CD4-positive, alpha-beta T cell treated with Interleukin-17A for 4 hours (primary cell): ENCODE measurements at regions not wholly inside any gene's neighbourhood (a gene's known extent, or its start where the extent isn't known, plus 50 kb on each side); places are given as distances from the start of the nearest gene placed in this dataset.
"Not testable (repeated sequence)": the region's sequence is repeated elsewhere in the genome, so short reads cannot be mapped to it uniquely, and the experiment has no call there.

Experiments used
- DNase-seq: peaks from one replicate; pipeline ENCODE4 v3.0.0-alpha.2; 2020; ENCODE audit warnings: mixed read lengths

- no peak for DNase-seq
These were observed 156.8 kb upstream of the JARID2 start for GRCh38 chr6:15088904-15089568.

DNA sequence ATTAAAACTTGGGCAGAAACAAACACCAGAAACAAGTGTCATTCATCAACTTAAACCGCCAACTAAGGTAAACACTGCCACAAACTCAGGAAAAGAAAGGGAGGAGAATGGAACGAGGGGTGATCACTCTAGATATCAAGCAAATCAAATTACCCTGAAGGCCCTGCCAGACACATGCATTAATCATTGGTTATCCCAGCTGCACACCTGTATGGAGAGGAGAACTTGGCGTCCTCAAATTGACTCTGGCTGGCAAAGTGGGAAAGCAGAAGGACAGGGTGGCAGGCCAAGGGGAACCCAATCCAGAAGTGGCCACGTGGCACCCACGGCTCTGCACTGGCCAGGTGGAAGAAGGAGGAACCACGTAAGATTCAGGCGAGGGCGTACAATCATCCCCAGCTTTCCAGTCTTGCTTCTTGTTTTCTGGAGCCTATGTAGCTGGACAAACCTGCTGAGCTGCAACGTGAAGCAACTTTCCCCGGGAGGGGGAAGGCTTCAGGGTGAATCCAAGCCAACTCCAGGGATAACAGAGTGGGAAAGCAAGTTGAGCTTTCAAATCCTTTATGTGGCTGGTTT lies 156.2 kb upstream of the JARID2 start:
- DNase-seq, result no peak

DNA sequence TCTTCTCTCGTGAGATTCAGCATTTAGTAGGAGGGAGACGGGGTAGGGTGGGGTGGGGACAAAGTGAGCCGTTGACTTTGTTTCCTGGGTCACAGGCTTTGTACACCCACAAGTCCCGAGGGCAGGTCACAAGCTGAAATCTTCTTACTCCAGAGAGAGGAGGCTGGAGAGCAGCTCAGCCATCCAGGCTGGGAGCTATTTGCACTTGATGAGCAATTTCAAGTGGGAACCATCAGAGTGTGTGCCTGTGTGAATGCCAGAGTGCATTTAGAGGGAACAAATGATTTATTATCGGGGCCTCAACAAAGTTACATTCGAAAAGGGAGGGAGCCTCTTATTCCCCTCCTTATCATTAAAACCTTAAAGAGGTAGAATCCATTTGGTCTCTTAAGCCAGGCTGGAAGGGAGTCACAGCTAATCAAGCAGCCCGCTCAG lies 155.7 kb upstream of the JARID2 start:
- no peak for DNase-seq

DNA sequence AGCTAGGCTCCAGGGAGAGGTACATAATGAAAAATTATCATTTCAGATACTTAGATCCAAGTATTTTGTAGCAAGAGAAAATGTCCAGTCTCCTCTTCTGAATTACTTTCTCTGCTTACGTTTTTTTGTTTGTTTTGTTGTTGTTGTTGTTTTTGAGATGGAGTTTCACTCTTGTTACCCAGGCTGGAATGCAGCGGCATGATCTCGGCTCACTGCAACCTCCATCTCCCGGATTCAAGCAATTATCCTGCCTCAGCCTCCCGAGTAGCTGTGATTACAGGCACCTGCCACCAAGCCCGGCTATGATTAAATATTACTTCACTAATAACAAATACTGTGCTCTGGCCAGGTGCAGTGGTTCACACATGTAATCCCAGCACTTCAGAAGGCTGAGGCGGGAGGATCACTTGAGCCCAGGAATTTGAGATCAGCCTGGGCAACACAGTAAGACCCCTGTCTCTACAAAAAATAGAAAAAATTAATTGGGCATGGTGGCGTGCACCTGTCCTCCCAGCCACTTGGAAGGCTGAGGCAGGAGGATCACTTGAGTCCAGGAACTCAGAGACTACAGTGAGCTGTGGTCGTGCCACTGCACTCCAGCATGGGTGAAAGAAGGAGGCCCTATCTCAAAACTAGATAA lies 155.0 kb upstream of the JARID2 start:
- no peak for DNase-seq

DNA sequence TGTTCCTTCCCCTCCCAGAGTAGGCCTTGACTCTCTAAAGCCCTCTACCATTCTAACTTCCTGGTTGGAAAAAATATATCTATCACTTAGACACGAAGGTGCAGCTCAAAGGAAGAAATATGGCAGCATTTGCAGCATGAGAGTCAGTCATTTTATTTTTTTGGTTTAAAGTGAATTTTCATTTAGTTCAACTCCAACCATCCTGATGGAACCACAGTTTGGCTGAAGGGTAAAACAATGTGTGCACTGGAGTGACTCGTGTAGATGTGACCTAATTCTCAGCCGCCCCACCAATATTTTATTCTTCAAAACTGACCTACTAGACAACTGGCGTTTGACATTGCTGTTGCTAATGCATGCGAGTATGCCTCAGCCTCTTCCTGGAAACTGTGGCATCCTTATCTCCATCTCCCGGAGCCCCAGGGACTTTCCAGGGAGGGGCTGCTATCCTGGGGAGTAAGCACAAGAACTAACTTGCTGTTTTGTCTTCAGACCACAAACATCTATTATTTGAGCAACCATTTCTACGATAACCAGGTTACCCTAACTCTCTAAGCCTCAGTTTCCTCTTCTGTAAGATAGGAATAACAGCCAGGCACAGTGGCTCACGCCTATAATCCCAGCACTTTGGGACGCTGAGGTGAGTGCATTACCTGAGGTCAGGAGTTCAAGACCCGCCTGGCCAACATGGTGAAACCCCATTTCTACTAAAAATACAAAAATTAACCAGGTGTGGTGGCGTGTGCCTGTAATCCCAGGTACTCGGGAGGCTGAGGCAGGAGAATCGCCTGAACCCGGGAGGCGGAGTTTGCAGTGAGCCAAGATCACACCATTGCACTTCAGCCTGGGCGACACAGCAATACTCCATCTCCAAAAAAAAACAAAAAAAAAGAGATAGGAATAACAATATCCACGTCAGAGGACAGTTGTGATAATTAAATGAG lies 148.7 kb upstream of the JARID2 start:
- no peak for DNase-seq

DNA sequence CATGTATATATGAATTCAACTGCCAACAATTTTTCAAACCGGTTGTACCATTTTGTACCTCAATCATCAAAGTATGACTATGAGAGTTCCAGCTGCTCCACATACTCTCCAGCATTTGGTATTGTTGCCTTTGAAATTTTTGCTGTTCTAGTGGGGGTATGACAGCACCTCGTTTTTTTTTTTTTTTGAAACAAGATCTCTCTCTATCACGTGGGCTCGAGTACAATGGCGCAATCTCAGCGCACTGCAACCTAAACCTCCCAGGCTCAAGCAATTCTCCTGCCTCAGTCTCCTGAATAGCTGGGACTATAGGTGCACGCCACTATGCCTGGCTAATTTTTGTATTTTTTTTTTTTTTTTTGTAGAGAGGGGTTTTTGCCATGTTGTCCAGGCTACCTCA lies 144.7 kb upstream of the JARID2 start:
- no peak for DNase-seq

- no peak for DNase-seq
These were observed 143.6 kb upstream of the JARID2 start for GRCh38 chr6:15102241-15102640.

DNA sequence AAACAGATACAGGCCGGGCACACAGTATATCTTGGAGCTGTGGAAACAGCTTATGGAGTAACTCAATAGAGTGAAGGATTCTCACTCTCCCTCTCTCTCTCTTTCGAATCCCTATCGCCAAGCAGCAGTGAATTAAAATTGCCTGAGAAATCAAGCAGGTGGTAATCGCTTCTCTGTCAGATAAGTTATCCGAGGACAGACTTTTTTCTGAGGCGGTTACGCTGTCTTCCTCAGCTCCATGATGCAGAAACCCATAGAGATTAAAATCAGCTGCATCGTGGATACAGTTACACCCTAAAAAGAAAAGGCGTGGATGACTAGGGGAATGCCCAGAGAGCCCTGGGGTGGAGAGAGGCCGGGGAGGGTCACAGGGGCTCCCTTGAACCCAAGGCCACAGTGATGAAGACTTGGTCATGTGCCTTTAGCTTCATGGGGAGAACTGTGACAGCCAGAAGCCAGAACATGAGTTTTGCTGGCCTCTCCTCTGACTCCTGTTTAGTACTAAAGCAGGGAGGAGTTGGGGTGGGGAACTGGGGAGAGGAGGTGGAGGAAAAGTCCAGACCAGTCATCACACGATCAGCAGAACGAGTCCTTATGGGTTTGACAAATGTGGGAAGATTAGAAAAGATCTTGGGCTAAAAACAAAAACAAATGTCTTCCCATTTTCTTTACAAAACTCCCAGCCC lies 138.8 kb upstream of the JARID2 start:
- no peak for DNase-seq

DNA sequence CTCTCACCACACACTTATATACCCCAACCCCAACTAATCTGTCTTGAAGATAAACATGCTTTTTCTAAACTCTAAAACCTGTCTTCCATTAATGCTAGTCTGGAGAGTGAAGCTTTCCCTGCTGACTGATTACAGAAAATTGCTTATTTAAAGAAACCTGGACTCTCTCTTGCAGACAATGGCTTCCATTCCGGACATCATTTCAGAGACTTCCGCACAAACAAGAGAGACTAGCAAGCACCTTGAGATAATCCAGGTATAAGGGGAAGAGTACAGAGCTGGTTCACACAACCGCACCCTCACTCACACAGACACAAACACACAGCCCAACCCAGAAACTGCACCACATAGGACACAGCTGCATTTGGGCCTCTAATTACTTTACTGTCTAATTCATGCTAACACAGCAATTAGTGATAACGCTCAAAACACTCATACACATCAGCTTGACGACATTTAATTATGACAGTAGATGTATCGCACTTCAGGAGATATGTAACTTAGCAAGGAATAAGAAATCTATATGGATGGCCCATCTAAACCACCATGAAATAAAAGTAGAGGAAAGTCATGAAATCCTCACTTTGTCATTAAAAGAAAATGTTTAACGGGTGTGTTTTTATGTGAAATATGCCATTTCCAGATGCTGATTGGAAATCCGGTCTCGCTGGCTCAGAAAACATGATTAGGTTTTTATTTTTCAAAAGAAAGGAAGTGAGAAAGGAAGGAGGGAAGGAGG lies 138.1 kb upstream of the JARID2 start:
- DNase-seq, result no peak

DNA sequence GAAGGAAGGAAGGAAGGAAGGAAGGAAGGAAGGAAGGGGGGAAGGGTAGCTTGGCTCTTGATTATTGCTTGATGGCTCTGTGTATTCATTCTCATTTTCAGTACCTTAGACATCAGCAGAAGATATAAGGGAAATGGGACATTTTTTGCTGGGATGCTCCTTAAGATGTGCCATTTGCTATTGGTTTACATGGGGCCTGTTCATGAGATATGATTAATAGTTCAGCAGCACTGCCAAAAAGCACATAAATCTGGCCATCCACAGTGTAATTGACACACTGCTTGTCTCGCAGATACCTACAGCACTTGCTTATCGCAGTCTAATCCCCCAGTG lies 137.5 kb upstream of the JARID2 start:
- no peak for DNase-seq

GRCh38 chr6:15109338-15110090 lies 136.4 kb upstream of the JARID2 start:
- DNase-seq, result no peak

DNA sequence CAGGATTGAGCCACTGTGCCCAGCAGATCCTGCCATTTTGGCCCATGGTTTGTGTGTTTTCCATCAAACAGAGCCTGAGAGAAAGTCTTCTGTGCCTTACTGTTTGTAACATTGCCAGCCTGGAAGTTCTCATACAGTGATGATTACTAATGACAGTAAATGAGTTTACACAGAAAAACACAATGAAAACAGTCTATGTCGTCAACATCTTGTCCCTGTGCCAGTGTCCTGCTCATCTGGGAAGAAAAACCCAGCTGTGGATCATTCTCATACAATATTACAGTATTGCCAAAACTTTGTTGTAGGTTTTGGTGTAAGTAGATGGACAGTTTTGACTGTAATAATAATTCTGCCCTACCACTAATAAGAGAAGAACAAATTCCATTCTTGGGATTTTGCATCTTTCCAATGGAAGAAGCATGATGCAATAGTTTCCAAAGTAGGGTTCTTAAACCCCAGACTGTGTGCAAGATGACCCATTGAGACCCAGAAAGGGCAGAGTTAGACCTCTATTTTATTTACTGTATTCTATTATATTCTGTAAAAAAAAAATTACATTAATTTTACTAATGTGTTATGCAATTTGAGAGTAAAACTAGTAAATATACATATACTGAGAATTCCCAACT lies 135.0 kb upstream of the JARID2 start:
- DNase-seq, result no peak

DNA sequence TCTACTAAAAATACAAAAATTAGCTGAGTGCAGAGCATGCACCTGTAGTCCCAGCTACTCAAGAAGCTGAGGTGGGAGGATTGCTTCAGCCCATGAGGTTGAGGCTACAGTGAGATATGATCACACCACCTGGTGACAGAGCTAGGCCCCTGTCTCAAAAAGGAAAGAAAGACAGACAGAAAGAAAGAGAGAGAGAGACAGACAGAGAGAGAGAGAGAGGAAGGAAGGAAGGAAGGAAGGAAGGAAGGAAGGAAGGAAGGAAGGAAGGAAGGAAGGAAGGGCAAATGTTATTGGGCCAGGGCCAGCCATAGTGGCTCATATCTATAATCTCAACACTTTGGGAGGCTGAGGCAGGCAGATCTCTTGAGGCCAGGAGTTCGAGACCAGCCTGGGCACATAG lies 134.3 kb upstream of the JARID2 start:
- not testable (repeated sequence) for DNase-seq

- no peak for DNase-seq
These were observed 132.3 kb upstream of the JARID2 start for GRCh38 chr6:15113587-15113986.

GRCh38 chr6:15114061-15114460 lies 131.8 kb upstream of the JARID2 start:
- no peak for DNase-seq

DNA sequence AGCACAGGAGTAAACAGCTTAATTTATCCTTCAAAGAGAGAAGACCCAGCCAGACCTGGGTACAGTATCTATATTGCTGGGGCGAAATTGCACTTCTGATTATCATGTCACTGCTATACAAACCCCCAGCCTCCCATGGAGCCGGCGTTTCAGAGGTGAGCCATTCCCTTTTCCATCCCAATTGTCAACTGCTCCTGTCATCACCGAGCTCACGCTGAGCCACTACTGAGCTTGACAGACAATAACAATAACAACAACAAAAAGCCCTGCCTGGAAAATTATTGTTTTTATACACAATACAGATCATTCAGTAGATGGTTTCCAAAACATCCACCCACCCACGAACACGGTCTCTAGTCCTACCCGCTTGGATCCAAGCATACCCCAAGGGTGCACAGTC lies 129.0 kb upstream of the JARID2 start:
- no peak for DNase-seq

DNA sequence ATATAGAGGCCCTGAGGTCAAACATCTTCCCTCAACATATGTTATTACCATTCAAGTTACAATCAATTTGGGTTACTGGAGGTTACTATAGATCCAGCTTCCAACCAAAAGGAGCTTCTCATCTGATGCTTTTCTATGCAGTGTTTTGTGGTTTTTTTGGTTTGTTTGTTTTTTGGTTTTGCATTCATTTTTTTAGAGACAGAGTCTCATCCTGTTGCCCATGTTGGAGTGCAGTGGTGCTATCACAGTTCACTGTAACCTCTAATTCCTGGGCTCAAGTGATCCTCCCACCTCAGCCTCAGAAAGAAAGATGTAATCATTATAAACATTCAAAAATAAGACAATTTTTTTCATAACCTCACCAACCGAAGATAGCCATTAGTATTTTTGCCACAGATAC lies 124.4 kb upstream of the JARID2 start:
- no peak for DNase-seq

DNA sequence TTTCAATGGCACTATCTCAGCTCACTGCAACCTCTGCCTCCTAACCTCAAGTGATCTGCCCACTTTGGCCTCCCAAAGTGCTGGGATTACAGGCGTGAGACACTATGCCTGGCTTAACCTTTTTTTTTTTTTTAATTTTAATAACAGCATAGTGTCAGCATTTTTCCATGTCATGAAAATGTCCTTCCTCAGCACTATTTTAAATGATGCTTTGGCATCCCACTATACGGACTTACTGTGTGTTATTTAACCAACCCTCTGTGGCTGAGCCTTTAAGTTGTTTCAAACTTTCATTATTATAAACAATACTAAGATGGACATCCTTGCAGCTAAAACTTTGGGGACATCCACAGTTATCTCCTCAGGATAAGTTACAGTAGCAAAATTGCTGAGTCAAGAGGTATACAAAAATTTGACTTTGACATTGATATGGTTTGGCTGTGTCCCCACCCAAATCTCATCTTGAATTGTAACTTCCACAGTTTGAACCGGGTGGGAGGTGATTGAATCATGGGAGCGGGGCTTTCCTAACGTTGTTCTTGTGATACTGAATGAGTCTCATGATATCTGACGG lies 123.8 kb upstream of the JARID2 start:
- DNase-seq, result no peak

DNA sequence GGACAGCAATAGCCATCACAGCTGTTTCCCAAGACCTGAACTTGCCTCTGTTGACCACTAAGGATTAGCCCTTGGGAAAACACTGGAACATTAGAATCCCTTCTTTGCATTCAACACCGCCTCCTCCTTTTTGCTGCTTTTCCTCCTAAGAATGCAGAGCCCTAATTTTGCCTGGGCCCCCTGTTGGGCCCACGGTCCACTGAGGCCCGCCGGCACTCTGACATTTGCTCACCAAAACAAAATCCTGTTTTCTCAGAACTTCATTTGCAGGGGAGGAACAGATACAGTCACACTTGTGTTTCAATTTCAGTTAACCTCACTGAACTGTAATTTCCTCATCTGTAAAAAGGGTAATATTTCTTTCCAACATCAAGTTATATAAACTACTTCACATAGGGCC lies 116.0 kb upstream of the JARID2 start:
- DNase-seq, result no peak

- DNase-seq, result no peak
These were observed 114.6 kb upstream of the JARID2 start for GRCh38 chr6:15131234-15131633.

DNA sequence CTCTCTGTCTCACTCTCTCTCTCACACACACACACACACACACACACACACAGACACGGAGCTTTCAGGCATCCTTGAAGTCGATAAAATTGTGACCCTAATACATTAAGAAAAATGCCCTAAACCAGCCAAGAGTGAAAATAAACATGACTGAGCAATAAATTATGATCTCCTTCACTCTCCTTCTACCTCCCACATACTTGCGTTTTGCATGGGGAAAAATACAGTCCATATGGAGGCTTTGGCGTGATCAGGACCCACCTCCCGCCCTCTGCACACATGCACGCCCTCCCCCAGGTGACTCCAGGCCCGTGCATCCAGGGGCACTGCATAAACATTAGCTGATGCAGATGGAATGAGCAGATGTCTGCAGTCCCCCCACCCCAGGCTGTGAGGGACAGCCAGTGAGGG lies 114.2 kb upstream of the JARID2 start:
- DNase-seq, result no peak
